Lung (tissue), 11 donors: ENCODE measurements at regions not wholly inside any gene's neighbourhood (a gene's known extent, or its start where the extent isn't known, plus 50 kb on each side); places are given as distances from the start of the nearest gene placed in this dataset.

ENCODE experiments used
- ATAC-seq: fragments of 200-7000 bp; cut with Tn5 transposase; one replicate; pipeline ENCODE4 v1.9.1; 2020; ENCODE audit warnings: moderate number of reproducible peaks; ENCODE audit not compliant: insufficient read depth, low FRiP score
- DNase-seq, 3 donors: peaks; one replicate each; pipeline ENCODE4 v3.0.0-alpha.2; 2013 to 2017
- H3K27ac ChIP-seq, 2 donors: one replicate each; pipeline ENCODE4 v1.5.1; 2013; ENCODE audit warnings: mild to moderate bottlenecking in 2 of 2, moderate library complexity in 2 of 2, control low read depth in 1 of 2, inconsistent platforms in 1 of 2, low read depth in 1 of 2, low read length in 1 of 2
- H3K27me3 ChIP-seq, 3 donors: one replicate each; pipeline ENCODE4 v1.5.1; 2013; ENCODE audit warnings: low read length in 2 of 3; ENCODE audit not compliant: control insufficient read depth in 3 of 3, insufficient read depth in 3 of 3
- H3K36me3 ChIP-seq, 4 donors: one replicate each; pipeline ENCODE4 v1.5.1; 2013; ENCODE audit warnings: low read length in 4 of 4, mild to moderate bottlenecking in 1 of 4, moderate library complexity in 1 of 4; ENCODE audit not compliant: control insufficient read depth in 4 of 4, insufficient read depth in 4 of 4
- H3K4me1 ChIP-seq, 5 donors: one replicate each; pipeline ENCODE4 v1.5.1; 2013; ENCODE audit warnings: low read length in 5 of 5, mild to moderate bottlenecking in 2 of 5, moderate library complexity in 1 of 5; ENCODE audit not compliant: control insufficient read depth in 5 of 5, insufficient read depth in 5 of 5
- H3K4me3 ChIP-seq: one replicate; pipeline ENCODE4 v1.5.1; 2013; ENCODE audit warnings: mild to moderate bottlenecking, control low read depth, moderate library complexity
- H3K9ac ChIP-seq, 2 donors: one replicate each; pipeline ENCODE4 v1.5.1; 2013; ENCODE audit warnings: low read length in 2 of 2, control low read depth in 1 of 2; ENCODE audit not compliant: insufficient read depth in 1 of 2
- H3K9me3 ChIP-seq, 4 donors: one replicate each; pipeline ENCODE4 v1.5.1; 2013; ENCODE audit warnings: low read length in 3 of 4, mild to moderate bottlenecking in 1 of 4, moderate library complexity in 1 of 4; ENCODE audit not compliant: control insufficient read depth in 4 of 4, insufficient read depth in 3 of 4
- CTCF ChIP-seq: IDR thresholded peaks from 2 replicates; pipeline ENCODE4 v1.5.1; 2012; ENCODE audit warnings: mild to moderate bottlenecking; ENCODE audit errors: control extremely low read depth, extremely low read depth
- WGBS, 2 donors: extraction: QIAGEN DNeasy Blood & Tissue Kit; methylation state at CpG; one replicate each; pipeline ENCODE4 v1.1.7; 2013; 5-methylcytosine and 5-hydroxymethylcytosine counted together
- donor health status: control.
- donor health status: control.
- donor health status: Bipolar disorder and iron deficiency.
- donor health status: healthy.
- donor health status: DM: yes; HTN: yes; CAD: no.

GRCh38 chr2:63740943-63741342 lies 100.8 kb upstream of the UGP2 start:
- H3K27ac ChIP-seq: no peak overlapping the region
- 52 to 78% methylated on average over 1 of the region's 1 CpG for WGBS, 2 donors
- no peak for ATAC-seq

GRCh38 chr2:63741884-63742579 lies 99.7 kb upstream of the UGP2 start:
- ATAC-seq (no peak), DNase-seq (peak in 1 of 3 donors; percentile 12)
- Histone ChIP-seq H3K4me3 (no peak overlapping the region), H3K9me3 (no peaks in the 10 kb centered on the region), H3K4me1 (peaks cover 0 to 12% (median 5%) of the 10 kb centered on the region in 5 donors), H3K36me3 (no peaks in the 10 kb centered on the region), H3K27me3 (no peaks in the 10 kb centered on the region), H3K9ac (no peak overlapping the region), H3K27ac (no peak overlapping the region)
- 65 to 86% methylated on average over 3 of the region's 3 CpGs for WGBS, 2 donors
- no peak for TF ChIP-seq CTCF

More at GRCh38 chr2:63740943-63741342, 100.8 kb upstream of the UGP2 start:
- Histone ChIP-seq H3K36me3 (no peaks in the 10 kb centered on the region), H3K4me3 (no peak overlapping the region), H3K4me1 (peaks cover 0 to 20% (median 5%) of the 10 kb centered on the region in 5 donors), H3K9me3 (no peaks in the 10 kb centered on the region), H3K27me3 (no peaks in the 10 kb centered on the region), H3K9ac (no peak overlapping the region)
- no peak for TF ChIP-seq CTCF
- peak in 1 of 3 donors; percentile 12 for DNase-seq

GRCh38 chr2:63742580-63742976 lies 99.1 kb upstream of the UGP2 start:
- Histone ChIP-seq H3K4me3 (no peak overlapping the region), H3K9me3 (no peaks in the 10 kb centered on the region), H3K4me1 (peaks cover 0 to 6% (median 0%) of the 10 kb centered on the region in 5 donors), H3K27ac (no peak overlapping the region), H3K9ac (no peak overlapping the region), H3K27me3 (no peaks in the 10 kb centered on the region), H3K36me3 (no peaks in the 10 kb centered on the region)
- ATAC-seq (no peak), DNase-seq (no peak)
- WGBS, 2 donors: 78 to 84% methylated on average over 5 of the region's 5 CpGs
- TF ChIP-seq CTCF: no peak
